Mesenchymal stem cell (in vitro differentiated cells and primary cell): ENCODE measurements at regions not wholly inside any gene's neighbourhood (a gene's known extent, or its start where the extent isn't known, plus 50 kb on each side); places are given as distances from the start of the nearest gene placed in this dataset.

Experiments used
- DNase-seq: peaks from one replicate; pipeline ENCODE4 v3.0.0-alpha.2; 2013
- H2AFZ ChIP-seq: one replicate; pipeline ENCODE4 v1.6.1; 2013; ENCODE audit warnings: low read depth, mild to moderate bottlenecking, control low read depth, inconsistent platforms, low read length, moderate library complexity
- H2AK5ac ChIP-seq: 2 replicates; pipeline ENCODE4 v1.6.1; 2013; ENCODE audit warnings: low read length, moderate library complexity, mild to moderate bottlenecking, inconsistent platforms; ENCODE audit not compliant: severe bottlenecking
- H2BK120ac ChIP-seq: one replicate; pipeline ENCODE4 v1.6.1; 2013; ENCODE audit warnings: low read depth, mild to moderate bottlenecking, inconsistent platforms, low read length, moderate library complexity
- H2BK12ac ChIP-seq, 2 experiments: one replicate each; pipeline ENCODE4 v1.6.1; 2013; ENCODE audit warnings: inconsistent platforms in 2 of 2, low read length in 2 of 2, mild to moderate bottlenecking in 2 of 2, moderate library complexity in 2 of 2, control low read depth in 1 of 2
- H2BK15ac ChIP-seq: one replicate; pipeline ENCODE4 v1.6.1; 2013; ENCODE audit warnings: mild to moderate bottlenecking, low read depth, inconsistent platforms; ENCODE audit not compliant: poor library complexity, severe bottlenecking
- H2BK5ac ChIP-seq: 2 replicates; pipeline ENCODE4 v1.6.1; 2013; ENCODE audit warnings: low read depth, mild to moderate bottlenecking, low read length, control low read depth, inconsistent platforms; ENCODE audit not compliant: poor library complexity, severe bottlenecking
- H3K14ac ChIP-seq, 2 experiments: one replicate each; pipeline ENCODE4 v1.6.1; 2013; ENCODE audit warnings: inconsistent platforms in 2 of 2, low read length in 2 of 2, control low read depth in 1 of 2, mild to moderate bottlenecking in 1 of 2, moderate library complexity in 1 of 2
- H3K18ac ChIP-seq, 2 experiments: one replicate each; pipeline ENCODE4 v1.6.1; 2013; ENCODE audit warnings: inconsistent platforms in 2 of 2, low read length in 2 of 2, control low read depth in 1 of 2, low read depth in 1 of 2, mild to moderate bottlenecking in 1 of 2
- H3K23ac ChIP-seq, 2 experiments: one replicate each; pipeline ENCODE4 v1.6.1; 2013; ENCODE audit warnings: inconsistent platforms in 2 of 2, low read length in 2 of 2, mild to moderate bottlenecking in 2 of 2, moderate library complexity in 2 of 2, control low read depth in 1 of 2
- H3K27ac ChIP-seq: 2 replicates; pipeline ENCODE4 v1.5.1; 2013; ENCODE audit warnings: mild to moderate bottlenecking, moderate library complexity, low read length, control low read depth, inconsistent platforms; ENCODE audit not compliant: poor library complexity, severe bottlenecking
- H3K27me3 ChIP-seq, 2 experiments: 2 replicates each; pipeline versions ENCODE4 v1.6.1 to v1.7.0; 2013; ENCODE audit warnings: low read length in 2 of 2, mild to moderate bottlenecking in 2 of 2, moderate library complexity in 2 of 2, control low read depth in 1 of 2, inconsistent platforms in 1 of 2; ENCODE audit not compliant: control insufficient read depth in 1 of 2, insufficient read depth in 1 of 2
- H3K36me3 ChIP-seq, 2 experiments: 2 replicates each; pipeline versions ENCODE4 v1.6.1 to v1.7.0; 2013; ENCODE audit warnings: low read length in 2 of 2, control low read depth in 1 of 2, inconsistent platforms in 1 of 2, low read depth in 1 of 2, mild to moderate bottlenecking in 1 of 2; ENCODE audit not compliant: insufficient read depth in 2 of 2, control insufficient read depth in 1 of 2
- H3K4ac ChIP-seq, 2 experiments: one replicate each; pipeline ENCODE4 v1.6.1; 2013; ENCODE audit warnings: inconsistent platforms in 2 of 2, low read length in 2 of 2, mild to moderate bottlenecking in 2 of 2, moderate library complexity in 2 of 2, control low read depth in 1 of 2, low read depth in 1 of 2
- H3K4me1 ChIP-seq: 2 replicates; pipeline ENCODE4 v1.6.1; 2013; ENCODE audit warnings: low read depth, low read length, control low read depth; ENCODE audit not compliant: control insufficient read depth, insufficient read depth
- H3K4me2 ChIP-seq: 2 replicates; pipeline ENCODE4 v1.6.1; 2013; ENCODE audit warnings: low read length, mild to moderate bottlenecking, inconsistent platforms; ENCODE audit not compliant: poor library complexity, severe bottlenecking
- H3K4me3 ChIP-seq, 2 experiments: 2 replicates each; pipeline versions ENCODE4 v1.5.1 to v1.7.0; 2013; ENCODE audit warnings: low read length in 2 of 2, mild to moderate bottlenecking in 2 of 2, control low read depth in 1 of 2, low read depth in 1 of 2; ENCODE audit not compliant: insufficient read depth in 1 of 2
- H3K79me1 ChIP-seq: replicated peaks from 2 replicates; pipeline ENCODE4 v1.6.1; 2013; ENCODE audit warnings: mild to moderate bottlenecking, control low read depth, low read length, inconsistent platforms; ENCODE audit not compliant: poor library complexity, severe bottlenecking
- H3K9ac ChIP-seq: 2 replicates; pipeline ENCODE4 v1.7.0; 2013; ENCODE audit warnings: mild to moderate bottlenecking, low read length, moderate library complexity
- H3K9me3 ChIP-seq: 2 replicates; pipeline ENCODE4 v1.7.0; 2013; ENCODE audit warnings: mild to moderate bottlenecking, low read length; ENCODE audit not compliant: control insufficient read depth
- H4K8ac ChIP-seq: one replicate; pipeline ENCODE4 v1.6.1; 2013; ENCODE audit warnings: inconsistent platforms, mild to moderate bottlenecking, low read length, moderate library complexity
- H4K91ac ChIP-seq: one replicate; pipeline ENCODE4 v1.6.1; 2013; ENCODE audit warnings: mild to moderate bottlenecking, low read length, inconsistent platforms
- WGBS: methylation state at CpG from one replicate; pipeline ENCODE4 v1.1.7; 2013; ENCODE audit warnings: mixed read lengths; 5-methylcytosine and 5-hydroxymethylcytosine counted together

DNA sequence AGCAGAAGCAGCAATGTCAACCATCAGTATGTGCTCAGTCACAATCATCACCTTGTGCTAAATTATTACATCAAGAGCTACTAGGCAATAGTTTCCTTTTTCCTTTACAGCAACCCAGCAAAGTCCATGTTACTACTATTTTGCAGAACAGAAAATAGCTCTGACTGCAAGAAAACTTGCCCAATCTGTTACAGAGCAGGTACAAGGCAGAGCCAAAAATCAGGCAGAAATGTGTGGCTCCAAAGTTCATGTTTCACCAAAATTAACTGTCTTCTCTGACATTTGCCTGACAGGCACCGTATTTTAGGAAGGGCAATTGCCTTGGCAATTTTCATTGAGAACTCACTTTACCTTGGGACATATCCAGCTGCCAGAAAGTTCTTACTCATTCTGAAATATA is 177.6 kb upstream of the TMTC4 start:
- H2BK5ac ChIP-seq = no peak overlapping the region
- no peak overlapping the region for H2AFZ ChIP-seq
- no peak overlapping the region for H2BK12ac ChIP-seq
- no peak overlapping the region for H3K23ac ChIP-seq
- no peak overlapping the region for H3K14ac ChIP-seq
- no peak overlapping the region for H4K8ac ChIP-seq
- 79% methylated on average over 1 of the region's 1 CpG for WGBS
- H3K36me3 ChIP-seq = no peaks in the 10 kb centered on the region
- DNase-seq = no peak
- H3K18ac ChIP-seq = no peak overlapping the region
- H3K27me3 ChIP-seq = no peaks in the 10 kb centered on the region
- H3K9ac ChIP-seq = no peak overlapping the region
- no peak overlapping the region for H3K27ac ChIP-seq
- no peak overlapping the region for H2BK120ac ChIP-seq
- no peak overlapping the region for H3K4me3 ChIP-seq
- no peak overlapping the region for H3K4ac ChIP-seq
- no peak overlapping the region for H2AK5ac ChIP-seq
- H3K9me3 ChIP-seq = no peaks in the 10 kb centered on the region
- no peaks in the 10 kb centered on the region for H3K79me1 ChIP-seq
- no peak overlapping the region for H4K91ac ChIP-seq
- H3K4me1 ChIP-seq = no peaks in the 10 kb centered on the region
- H3K4me2 ChIP-seq = no peak overlapping the region
- no peak overlapping the region for H2BK15ac ChIP-seq

DNA sequence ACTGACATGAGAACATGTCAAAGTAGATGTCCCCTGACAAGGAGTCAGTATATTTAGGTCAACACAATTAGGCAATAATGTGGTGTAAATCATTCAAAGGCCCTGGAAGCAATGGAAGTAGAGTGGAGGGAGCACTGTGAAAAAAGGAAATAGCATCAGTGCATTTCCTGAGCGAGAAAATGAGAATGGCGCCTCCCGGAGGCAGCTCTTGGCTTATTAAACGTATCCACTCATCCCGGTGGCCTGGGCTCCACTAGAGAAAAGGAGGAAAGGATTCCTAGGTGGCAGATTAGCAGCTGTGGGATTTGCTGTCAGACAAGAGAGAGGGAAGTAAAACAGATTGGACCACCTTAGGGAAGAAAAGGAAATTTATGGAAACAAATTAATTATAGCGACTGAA is 173.7 kb upstream of the TMTC4 start:
- Histone ChIP-seq H3K18ac (no peak overlapping the region), H3K23ac (no peak overlapping the region), H3K4me3 (no peak overlapping the region), H2AK5ac (no peak overlapping the region), H2AFZ (no peak overlapping the region), H3K27ac (no peak overlapping the region), H3K9me3 (no peaks in the 10 kb centered on the region), H2BK12ac (no peak overlapping the region), H2BK5ac (no peak overlapping the region), H3K36me3 (no peaks in the 10 kb centered on the region), H3K4me1 (no peaks in the 10 kb centered on the region), H3K4me2 (no peak overlapping the region), H3K14ac (no peak overlapping the region), H3K9ac (no peak overlapping the region), H4K91ac (no peak overlapping the region), H3K79me1 (no peaks in the 10 kb centered on the region), H3K27me3 (no peaks in the 10 kb centered on the region), H2BK120ac (no peak overlapping the region), H2BK15ac (no peak overlapping the region), H3K4ac (no peak overlapping the region), H4K8ac (no peak overlapping the region)
- WGBS = 90% methylated on average over 6 of the region's 6 CpGs
- DNase-seq = no peak

DNA sequence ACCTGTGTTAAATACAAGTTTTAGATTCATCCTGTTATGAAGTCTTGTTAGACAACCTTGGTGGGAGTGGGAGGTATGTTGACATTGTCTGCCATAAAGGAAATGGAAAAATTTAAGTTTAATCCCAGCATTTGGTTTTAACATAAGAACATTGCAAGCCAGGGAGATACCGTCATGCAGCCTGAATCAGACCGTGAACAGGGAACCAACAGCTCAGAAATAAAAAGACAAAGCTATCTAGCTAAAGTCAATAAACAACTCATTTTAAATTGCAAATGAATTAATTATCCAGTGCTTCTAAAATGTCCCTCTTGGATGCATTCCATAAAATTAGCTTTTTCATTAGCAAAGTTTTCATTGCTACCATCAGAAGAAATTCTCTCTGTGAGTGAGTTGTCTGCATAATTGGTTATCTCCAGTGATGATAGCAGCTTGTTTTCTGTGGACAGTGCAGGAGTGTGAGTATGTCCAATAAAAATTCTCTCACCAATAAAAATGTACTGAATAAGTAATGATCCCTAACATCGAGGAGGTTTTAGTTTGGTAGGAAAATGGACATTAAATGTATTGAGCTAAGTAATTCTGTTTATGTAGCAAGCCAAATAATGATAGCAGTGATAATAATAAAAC is 170.6 kb upstream of the TMTC4 start:
- Histone ChIP-seq H3K27me3 (no peaks in the 10 kb centered on the region), H2BK12ac (no peak overlapping the region), H4K8ac (no peak overlapping the region), H3K27ac (no peak overlapping the region), H2BK5ac (no peak overlapping the region), H3K9ac (no peak overlapping the region), H3K4ac (no peak overlapping the region), H4K91ac (no peak overlapping the region), H3K4me2 (no peak overlapping the region), H3K14ac (no peak overlapping the region), H2BK120ac (no peak overlapping the region), H3K36me3 (no peaks in the 10 kb centered on the region), H3K4me3 (no peak overlapping the region), H3K4me1 (no peaks in the 10 kb centered on the region), H3K23ac (no peak overlapping the region), H2AFZ (no peak overlapping the region), H3K18ac (no peak overlapping the region), H2AK5ac (no peak overlapping the region), H3K79me1 (no peaks in the 10 kb centered on the region), H3K9me3 (no peaks in the 10 kb centered on the region), H2BK15ac (no peak overlapping the region)
- DNase-seq = no peak
- WGBS = 100% methylated on average over 2 of the region's 3 CpGs

DNA sequence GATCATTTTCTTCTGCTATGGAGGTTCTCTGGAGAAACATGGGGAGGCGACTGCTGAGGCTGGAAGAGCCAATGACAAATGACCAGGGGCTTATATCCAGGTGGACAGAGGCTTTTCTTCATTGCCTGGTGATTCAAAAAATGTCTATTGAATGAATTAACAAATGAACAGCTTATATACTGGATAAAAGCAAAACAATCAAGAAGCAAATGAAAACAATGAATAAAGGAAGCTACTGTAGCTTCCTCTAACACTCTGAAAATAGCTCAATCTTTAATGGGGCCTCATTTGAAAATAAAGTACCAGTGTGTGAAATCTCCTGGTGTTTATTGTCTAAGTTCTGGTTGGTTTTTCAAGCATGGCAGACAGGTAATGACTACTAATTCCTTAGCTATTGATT is 167.5 kb upstream of the TMTC4 start:
- Histone ChIP-seq H3K14ac (no peak overlapping the region), H4K8ac (no peak overlapping the region), H3K4me1 (no peaks in the 10 kb centered on the region), H2AK5ac (no peak overlapping the region), H4K91ac (no peak overlapping the region), H3K79me1 (no peaks in the 10 kb centered on the region), H2BK12ac (no peak overlapping the region), H3K36me3 (no peaks in the 10 kb centered on the region), H3K23ac (no peak overlapping the region), H2AFZ (no peak overlapping the region), H3K4me2 (no peak overlapping the region), H3K4me3 (no peak overlapping the region), H3K27me3 (no peaks in the 10 kb centered on the region), H3K4ac (no peak overlapping the region), H3K27ac (no peak overlapping the region), H2BK5ac (no peak overlapping the region), H2BK120ac (no peak overlapping the region), H3K9ac (no peak overlapping the region), H3K9me3 (no peaks in the 10 kb centered on the region), H2BK15ac (no peak overlapping the region), H3K18ac (no peak overlapping the region)
- 86% methylated on average over 1 of the region's 1 CpG for WGBS
- DNase-seq = no peak
